NCI-H1436 treated with DMSO at 0.1 percent for 48 hours (cell line): ENCODE measurements at regions not wholly inside any gene's neighbourhood (a gene's known extent, or its start where the extent isn't known, plus 50 kb on each side); places are given as distances from the start of the nearest gene placed in this dataset.
A peak's percentile ranks its signal among the peaks of the same experiment; 100 is the strongest.
"Not testable (repeated sequence)": the region's sequence is repeated elsewhere in the genome, so short reads cannot be mapped to it uniquely, and the experiment has no call there.

ENCODE experiments used
- DNase-seq: peaks from one replicate; lab custom pipeline; 2025; lab: John Stamatoyannopoulos, UW

GRCh38 chr7:115210552-115210951, 288.7 kb downstream of the MDFIC start:
- DNase-seq = no peak

- no peak for DNase-seq
Observed at GRCh38 chr7:115208710-115209560, 287.0 kb downstream of the MDFIC start.

- DNase-seq = not testable (repeated sequence)
Observed at GRCh38 chr7:115206374-115206773, 284.5 kb downstream of the MDFIC start.

- DNase-seq = no peak
Observed at GRCh38 chr7:115198143-115198542, 276.2 kb downstream of the MDFIC start.

- DNase-seq = no peak
Observed at GRCh38 chr7:115195208-115195607, 273.3 kb downstream of the MDFIC start.

- no peak for DNase-seq
Observed at GRCh38 chr7:115191526-115191925, 269.6 kb downstream of the MDFIC start.

DNA sequence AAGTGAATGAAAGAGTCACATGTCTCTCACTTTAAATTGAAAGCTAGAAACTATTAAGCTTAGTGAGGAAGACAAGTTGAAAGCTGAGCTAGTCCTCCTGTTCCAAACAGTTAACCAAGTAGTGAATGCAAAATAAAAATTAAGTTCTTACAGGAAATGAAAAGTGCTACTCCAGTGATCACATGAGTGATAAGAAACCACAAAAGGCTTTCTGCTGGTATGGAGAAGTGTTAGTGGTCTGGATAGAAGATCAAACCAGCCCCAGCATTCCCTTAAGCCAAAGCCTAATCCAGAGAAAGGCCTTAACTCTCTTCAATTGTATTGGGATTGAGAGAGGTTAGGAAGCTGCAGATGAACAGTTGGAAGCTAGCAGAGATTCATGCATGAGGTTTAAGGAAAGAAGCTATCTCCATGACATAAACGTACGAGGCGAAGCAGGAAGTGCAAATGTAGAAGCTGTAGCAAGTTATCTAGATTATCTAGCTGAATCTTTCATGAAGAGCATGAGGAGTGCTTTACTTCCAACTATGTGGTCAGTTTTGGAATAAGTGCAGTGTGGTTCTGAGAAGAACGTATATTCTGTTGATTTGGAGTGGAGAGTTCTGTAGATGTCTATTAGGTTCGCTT, 261.6 kb downstream of the MDFIC start:
- DNase-seq = no peak

DNA sequence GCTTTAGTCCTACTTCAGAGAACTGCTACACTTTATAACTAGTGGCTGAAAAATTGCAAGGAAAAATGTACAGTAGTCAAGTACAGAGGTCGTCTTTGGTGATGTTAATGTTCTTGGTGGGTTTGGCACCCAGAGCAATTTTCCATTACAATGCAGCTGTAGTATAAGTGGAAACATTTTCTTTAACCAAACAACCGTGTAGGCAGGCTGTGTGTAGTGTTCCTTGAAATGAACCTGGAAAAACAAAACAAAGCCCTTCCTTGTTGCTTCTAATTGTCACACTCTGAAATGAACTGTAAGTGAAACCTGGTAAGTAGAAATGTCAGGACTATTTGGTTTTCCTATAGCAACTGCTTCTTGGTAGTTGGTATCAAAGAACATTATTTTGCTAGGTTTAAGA, 256.9 kb downstream of the MDFIC start:
- DNase-seq = no peak

- no peak for DNase-seq
Observed at GRCh38 chr7:115177823-115178222, 255.9 kb downstream of the MDFIC start.

DNA sequence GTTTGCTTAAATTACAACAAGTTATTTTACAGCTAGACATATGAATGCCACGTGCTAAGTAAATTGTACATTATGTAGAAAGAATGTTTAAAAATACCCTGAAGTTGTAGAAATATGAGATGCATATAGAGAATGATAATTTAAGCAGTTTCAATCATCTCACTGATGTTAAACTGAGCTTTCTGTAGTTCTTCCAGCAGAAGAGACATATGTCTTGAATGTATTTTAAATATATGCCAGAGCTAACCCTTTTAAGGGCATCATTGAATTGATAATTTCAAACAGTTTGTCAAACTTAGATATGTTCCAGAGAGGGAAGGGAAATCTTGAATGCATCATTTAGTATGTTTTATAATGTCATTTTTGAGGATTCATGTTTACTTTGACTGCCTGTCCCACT, 255.2 kb downstream of the MDFIC start:
- no peak for DNase-seq

DNA sequence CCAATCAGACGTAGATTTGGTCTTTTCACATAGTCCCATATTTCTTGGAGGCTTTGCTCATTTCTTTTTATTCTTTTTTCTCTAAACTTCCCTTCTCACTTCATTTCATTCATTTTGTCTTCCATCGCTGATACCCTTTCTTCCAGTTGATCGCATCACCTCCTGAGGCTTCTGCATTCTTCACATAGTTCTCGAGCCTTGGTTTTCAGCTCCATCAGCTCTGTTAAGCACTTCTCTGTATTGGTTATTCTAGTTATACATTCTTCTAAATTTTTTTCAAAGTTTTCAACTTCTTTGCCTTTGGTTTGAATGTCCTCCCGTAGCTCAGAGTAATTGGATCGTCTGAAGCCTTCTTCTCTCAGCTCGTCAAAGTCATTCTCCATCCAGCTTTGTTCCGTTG, 250.5 kb downstream of the MDFIC start:
- DNase-seq = not testable (repeated sequence)

DNA sequence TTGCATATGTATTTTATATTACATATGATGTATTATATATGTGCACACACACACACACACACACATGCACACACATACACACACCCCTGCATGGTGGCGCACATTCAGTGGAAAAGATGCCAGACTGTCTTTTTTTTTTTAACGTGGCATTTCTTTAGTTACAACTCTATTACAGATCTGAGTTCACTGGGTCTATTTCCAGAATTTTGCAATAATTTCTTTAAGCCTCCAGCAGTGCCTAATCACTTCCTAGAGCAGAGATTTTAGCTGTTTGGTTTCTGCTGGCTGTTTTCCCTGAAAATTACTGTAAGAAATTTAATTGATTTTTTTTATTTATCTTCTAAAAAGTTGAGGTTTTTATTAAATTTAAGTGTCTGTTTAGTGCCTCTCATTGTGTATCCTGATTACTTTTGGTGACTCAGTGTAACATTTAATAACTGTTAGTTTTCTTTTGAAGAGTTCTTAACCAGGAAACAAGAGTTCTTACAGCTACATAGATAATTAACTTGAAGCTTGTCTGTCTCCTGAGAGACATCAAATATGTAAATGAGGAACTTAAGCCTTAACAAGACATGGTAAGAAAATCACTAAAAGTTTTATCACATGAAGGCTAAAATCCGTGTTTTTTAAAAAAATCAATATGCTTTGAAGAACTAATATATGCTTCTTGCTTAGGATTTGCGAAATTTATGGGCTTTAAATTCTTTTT, 232.0 kb downstream of the MDFIC start:
- DNase-seq = no peak

GRCh38 chr7:115153176-115153575, 231.3 kb downstream of the MDFIC start:
- peak; percentile 40 for DNase-seq

GRCh38 chr7:115146148-115146547, 224.3 kb downstream of the MDFIC start:
- DNase-seq = no peak

GRCh38 chr7:115145512-115145911, 223.6 kb downstream of the MDFIC start:
- no peak for DNase-seq

DNA sequence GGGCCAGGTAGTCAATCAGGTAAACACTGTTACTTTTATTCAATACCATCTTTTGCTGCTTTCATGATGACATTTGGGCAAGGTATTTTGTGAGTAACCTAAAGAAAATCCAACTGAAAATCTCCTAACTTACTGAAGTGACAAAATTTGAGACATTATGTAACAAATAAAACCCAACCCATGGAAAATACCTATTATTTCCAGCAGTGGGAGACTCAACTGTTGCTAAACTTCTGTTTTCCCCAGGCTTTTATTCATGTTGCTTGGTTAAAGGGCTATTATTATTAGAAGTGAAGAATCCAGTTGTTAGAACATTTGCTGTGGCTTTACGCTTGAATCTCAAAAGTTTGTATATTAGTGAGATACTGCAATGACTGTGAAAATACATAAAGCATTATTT, 215.9 kb downstream of the MDFIC start:
- DNase-seq = no peak

DNA sequence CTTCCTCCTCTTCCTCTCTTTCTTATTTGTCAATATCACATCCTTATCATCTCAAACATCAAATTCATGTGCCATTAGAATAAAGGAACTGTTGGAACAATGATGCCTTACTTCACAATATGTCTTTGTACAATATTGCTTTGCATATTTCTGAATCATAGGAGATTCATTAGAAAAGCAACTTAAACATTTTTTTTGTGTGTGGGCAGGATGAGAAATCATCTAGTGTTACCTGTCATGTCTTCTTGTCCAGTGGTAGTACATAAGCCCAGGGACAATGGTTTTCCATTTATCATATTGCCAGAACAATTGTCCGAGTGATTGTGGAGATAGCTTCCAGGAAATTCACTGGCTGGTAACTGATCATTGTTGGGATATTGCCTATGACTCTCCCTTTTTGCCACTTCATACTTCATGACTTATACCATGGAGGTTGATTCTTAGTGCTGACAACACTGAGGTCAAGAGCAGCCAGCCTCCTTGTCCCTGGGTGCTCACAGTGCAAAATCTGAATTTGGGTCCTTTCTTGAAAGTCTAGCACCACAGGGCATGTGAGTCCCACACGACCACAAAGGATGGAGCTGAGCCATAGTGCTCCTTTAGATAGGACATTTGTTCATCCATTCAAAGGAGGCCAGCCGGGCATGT, 215.0 kb downstream of the MDFIC start:
- DNase-seq = no peak

- no peak for DNase-seq
Observed at GRCh38 chr7:115135769-115136410, 214.0 kb downstream of the MDFIC start.

DNA sequence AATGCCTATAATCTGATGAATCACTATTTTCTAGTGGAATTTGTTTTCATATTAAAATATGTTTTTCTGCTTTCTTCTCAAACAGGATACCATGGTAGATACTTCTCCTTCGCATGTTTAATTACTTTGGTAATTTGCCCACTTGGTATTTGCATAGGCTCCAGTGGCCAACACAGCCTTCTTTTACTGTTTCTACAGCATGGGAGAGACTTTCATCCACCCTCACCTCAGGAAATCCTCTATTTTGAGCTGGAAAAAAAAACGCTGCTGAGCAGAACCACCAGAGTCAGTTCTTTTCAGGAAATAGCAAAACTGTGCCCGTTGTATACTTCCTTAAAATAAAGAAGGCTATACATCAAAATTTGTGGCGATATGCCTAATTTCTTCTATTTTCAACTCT, 213.3 kb downstream of the MDFIC start:
- DNase-seq = no peak

DNA sequence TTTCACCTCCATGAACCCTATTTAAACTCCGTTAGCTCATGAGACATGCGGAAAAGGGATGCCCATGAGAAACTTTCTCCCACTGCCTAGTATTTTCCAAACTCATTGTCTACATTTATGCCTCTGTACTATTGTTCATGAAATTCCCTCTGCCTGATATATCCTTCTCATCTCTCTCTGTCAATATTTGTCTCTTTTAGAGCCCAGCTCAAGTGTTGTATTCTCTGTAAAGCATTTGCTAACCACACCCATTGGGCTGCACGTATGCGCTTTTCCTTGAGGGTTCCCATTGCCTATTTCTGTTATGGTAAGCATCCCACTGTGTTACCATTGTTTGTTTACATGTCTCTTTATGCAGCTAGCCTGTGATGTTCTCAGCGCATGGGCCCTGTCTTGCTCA, 211.4 kb downstream of the MDFIC start:
- no peak for DNase-seq

DNA sequence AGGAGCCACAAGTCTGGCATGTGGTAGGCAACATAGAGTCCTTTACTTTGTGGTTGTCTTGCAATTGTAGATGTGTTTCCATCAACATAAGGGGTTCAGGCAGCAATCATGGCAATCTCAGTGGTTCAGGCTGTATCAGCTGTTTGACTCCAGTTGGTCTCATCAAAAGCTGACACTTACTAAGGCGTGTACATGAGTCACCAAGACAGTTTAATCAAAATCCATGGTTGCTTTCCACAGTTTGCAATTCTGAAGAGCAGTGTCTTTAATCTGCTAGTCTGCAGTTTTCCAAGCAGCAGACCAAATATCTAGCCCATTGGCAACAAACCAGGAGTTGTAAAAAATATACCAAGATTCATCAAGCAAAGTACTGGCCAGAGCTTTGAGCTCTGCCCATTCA, 210.2 kb downstream of the MDFIC start:
- no peak for DNase-seq

DNA sequence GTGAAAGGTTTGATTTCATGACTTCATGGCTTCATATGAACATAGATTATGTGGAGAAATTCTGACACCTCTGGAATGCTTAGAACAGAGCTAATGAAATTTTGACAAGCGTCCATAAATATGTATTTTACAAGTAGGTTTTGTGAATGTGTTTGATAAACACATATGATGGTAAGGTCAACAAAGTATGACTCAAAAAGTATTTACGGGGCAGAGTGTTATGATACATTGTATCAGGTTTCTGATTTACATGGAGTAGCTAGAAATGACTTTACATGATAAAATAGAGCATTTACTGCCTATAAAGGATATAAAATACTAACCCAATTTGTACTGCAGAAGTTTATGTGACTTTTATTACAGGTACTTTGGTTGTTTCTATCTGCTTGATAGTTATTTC, 206.3 kb downstream of the MDFIC start:
- DNase-seq = no peak
